Smooth muscle cell (in vitro differentiated cells): ENCODE measurements at regions not wholly inside any gene's neighbourhood (a gene's known extent, or its start where the extent isn't known, plus 50 kb on each side); places are given as distances from the start of the nearest gene placed in this dataset.

ENCODE experiments used
- DNase-seq: peaks from one replicate; lab custom pipeline; 2025; ENCODE audit not compliant: unreplicated experiment; lab: John Stamatoyannopoulos, UW
- H2AFZ ChIP-seq: fragments of 200-600 bp; sonication (generic); 2 replicates; pipeline ENCODE4 v1.6.0; 2016; ENCODE audit warnings: antibody characterized with exemption, low read depth, mild to moderate bottlenecking
- H3F3A ChIP-seq: fragments of 200-600 bp; sonication (generic); 2 replicates; pipeline ENCODE4 v1.6.0; 2017; ENCODE audit warnings: antibody characterized with exemption, low read depth
- H3K27ac ChIP-seq: fragments of 200-600 bp; sonication (generic); 2 replicates; pipeline ENCODE4 v1.5.1; 2016; ENCODE audit warnings: low read depth, mild to moderate bottlenecking
- H3K27me3 ChIP-seq: fragments of 200-600 bp; sonication (generic); 2 replicates; pipeline ENCODE4 v1.6.1; 2016; ENCODE audit warnings: low read depth, mild to moderate bottlenecking
- H3K36me3 ChIP-seq: fragments of 200-600 bp; sonication (generic); 2 replicates; pipeline ENCODE4 v1.5.1; 2016; ENCODE audit warnings: low read depth
- H3K4me1 ChIP-seq: fragments of 200-600 bp; sonication (generic); 2 replicates; pipeline ENCODE4 v1.5.1; 2016; ENCODE audit warnings: low read depth
- H3K4me2 ChIP-seq: fragments of 200-600 bp; sonication (generic); 2 replicates; pipeline ENCODE4 v1.6.0; 2016; ENCODE audit warnings: mild to moderate bottlenecking
- H3K4me3 ChIP-seq: fragments of 200-600 bp; sonication (generic); 2 replicates; pipeline ENCODE4 v1.5.1; 2016; ENCODE audit warnings: mild to moderate bottlenecking
- H3K79me2 ChIP-seq: fragments of 200-600 bp; sonication (generic); 2 replicates; pipeline ENCODE4 v1.6.0; 2016; ENCODE audit warnings: low read depth, mild to moderate bottlenecking
- H3K9ac ChIP-seq: fragments of 200-600 bp; sonication (generic); 2 replicates; pipeline ENCODE4 v1.6.0; 2016; ENCODE audit warnings: low read depth
- H3K9me3 ChIP-seq: fragments of 200-600 bp; sonication (generic); replicated peaks from 2 replicates; pipeline ENCODE4 v1.5.1; 2016; ENCODE audit warnings: low read depth
- H4K20me1 ChIP-seq: fragments of 200-600 bp; sonication (generic); 2 replicates; pipeline ENCODE4 v1.6.0; 2016; ENCODE audit warnings: low read depth
- WGBS: methylation state at CpG from one replicate; pipeline ENCODE4 v1.1.7; 2016; ENCODE audit warnings: low lambda C conversion rate; 5-methylcytosine and 5-hydroxymethylcytosine counted together
- TF ChIP-seq, protein P1 (sequence below): fragments of 200-600 bp; sonication (generic); IDR thresholded peaks from 2 replicates; pipeline ENCODE4 v1.5.1; 2017; ENCODE audit warnings: borderline replicate concordance, mild to moderate bottlenecking, antibody characterized with exemption; ENCODE audit not compliant: insufficient read depth, poor library complexity, severe bottlenecking

- TF ChIP-seq, protein P1, sequence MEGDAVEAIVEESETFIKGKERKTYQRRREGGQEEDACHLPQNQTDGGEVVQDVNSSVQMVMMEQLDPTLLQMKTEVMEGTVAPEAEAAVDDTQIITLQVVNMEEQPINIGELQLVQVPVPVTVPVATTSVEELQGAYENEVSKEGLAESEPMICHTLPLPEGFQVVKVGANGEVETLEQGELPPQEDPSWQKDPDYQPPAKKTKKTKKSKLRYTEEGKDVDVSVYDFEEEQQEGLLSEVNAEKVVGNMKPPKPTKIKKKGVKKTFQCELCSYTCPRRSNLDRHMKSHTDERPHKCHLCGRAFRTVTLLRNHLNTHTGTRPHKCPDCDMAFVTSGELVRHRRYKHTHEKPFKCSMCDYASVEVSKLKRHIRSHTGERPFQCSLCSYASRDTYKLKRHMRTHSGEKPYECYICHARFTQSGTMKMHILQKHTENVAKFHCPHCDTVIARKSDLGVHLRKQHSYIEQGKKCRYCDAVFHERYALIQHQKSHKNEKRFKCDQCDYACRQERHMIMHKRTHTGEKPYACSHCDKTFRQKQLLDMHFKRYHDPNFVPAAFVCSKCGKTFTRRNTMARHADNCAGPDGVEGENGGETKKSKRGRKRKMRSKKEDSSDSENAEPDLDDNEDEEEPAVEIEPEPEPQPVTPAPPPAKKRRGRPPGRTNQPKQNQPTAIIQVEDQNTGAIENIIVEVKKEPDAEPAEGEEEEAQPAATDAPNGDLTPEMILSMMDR: no peak
Observed at GRCh38 chr3:182686033-182686886, 107.0 kb upstream of the ATP11B start.

DNA sequence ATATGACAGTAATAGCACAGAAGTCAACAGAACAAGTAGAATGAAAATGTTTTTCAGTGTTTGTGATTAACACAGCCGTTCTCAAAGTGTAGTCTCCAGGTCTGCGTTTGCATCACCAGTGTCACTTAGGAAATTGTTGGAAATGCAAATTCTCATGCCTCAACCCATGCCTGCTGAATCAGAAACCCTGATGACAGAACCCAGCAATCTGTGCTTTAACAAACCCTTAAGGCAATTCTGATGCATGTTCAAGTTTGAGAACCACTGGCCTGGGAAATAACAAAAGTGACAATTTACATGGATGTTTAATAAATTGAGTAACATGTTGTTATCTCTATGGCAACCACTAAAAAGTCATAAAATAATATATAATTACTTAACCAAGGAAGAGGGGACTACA, 103.1 kb upstream of the ATP11B start:
- no peaks in the 10 kb centered on the region for H3K36me3 ChIP-seq
- no peaks in the 10 kb centered on the region for H3K9me3 ChIP-seq
- H3K27ac ChIP-seq: peak overlapping the region; percentile 72
- 36% methylated on average over 2 of the region's 2 CpGs for WGBS
- H3K4me3 ChIP-seq: no peak overlapping the region
- H2AFZ ChIP-seq: no peak overlapping the region
- H3K4me2 ChIP-seq: no peak overlapping the region
- no peak for DNase-seq
- peaks cover 8% of the 10 kb centered on the region for H3K27me3 ChIP-seq
- H3F3A ChIP-seq: no peaks in the 10 kb centered on the region
- H3K79me2 ChIP-seq: no peaks in the 10 kb centered on the region
- no peaks in the 10 kb centered on the region for H3K4me1 ChIP-seq
- TF ChIP-seq, protein P1: no peak
- no peak overlapping the region for H3K9ac ChIP-seq
- H4K20me1 ChIP-seq: no peaks in the 10 kb centered on the region

More at GRCh38 chr3:182686033-182686886, 107.0 kb upstream of the ATP11B start:
- Histone ChIP-seq H3K4me3 (no peak overlapping the region), H3K9me3 (no peaks in the 10 kb centered on the region), H2AFZ (no peak overlapping the region), H3F3A (no peaks in the 10 kb centered on the region), H3K79me2 (no peaks in the 10 kb centered on the region), H3K36me3 (no peaks in the 10 kb centered on the region), H3K27me3 (peaks cover 19% of the 10 kb centered on the region), H3K4me2 (no peak overlapping the region), H3K27ac (no peak overlapping the region), H3K9ac (no peak overlapping the region), H3K4me1 (peaks cover 14% of the 10 kb centered on the region), H4K20me1 (no peaks in the 10 kb centered on the region)
- DNase-seq: no peak
- 73% methylated on average over 5 of the region's 5 CpGs for WGBS

DNA sequence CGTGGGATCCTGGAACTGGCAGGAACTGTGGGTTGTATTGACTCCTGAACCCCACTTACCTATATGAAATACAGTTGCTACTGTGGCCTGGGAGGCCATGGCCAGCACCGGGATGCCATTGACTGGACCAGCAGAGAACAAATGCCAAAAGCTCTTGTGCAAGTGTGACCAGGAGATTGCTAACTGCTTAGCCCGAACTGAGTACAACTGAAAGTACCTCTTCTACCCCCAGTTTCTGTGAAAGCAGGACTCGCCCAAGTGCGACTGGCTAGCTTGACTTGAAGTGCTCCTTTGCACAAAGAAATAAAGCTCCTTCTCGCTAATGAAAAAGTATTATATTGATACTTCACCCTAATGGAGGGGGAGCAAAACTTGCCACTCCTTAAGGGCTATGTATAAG, 101.3 kb upstream of the ATP11B start:
- H3K36me3 ChIP-seq: no peaks in the 10 kb centered on the region
- DNase-seq: no peak
- no peaks in the 10 kb centered on the region for H3K79me2 ChIP-seq
- no peaks in the 10 kb centered on the region for H3F3A ChIP-seq
- no peak overlapping the region for H3K9ac ChIP-seq
- no peaks in the 10 kb centered on the region for H3K27me3 ChIP-seq
- no peak overlapping the region for H3K4me3 ChIP-seq
- no peaks in the 10 kb centered on the region for H4K20me1 ChIP-seq
- WGBS: 78% methylated on average over 6 of the region's 6 CpGs
- no peaks in the 10 kb centered on the region for H3K9me3 ChIP-seq
- no peak overlapping the region for H3K4me2 ChIP-seq
- no peak overlapping the region for H3K27ac ChIP-seq
- TF ChIP-seq, protein P1: no peak
- no peaks in the 10 kb centered on the region for H3K4me1 ChIP-seq
- no peak overlapping the region for H2AFZ ChIP-seq

GRCh38 chr3:182692695-182693094, 100.6 kb upstream of the ATP11B start:
- TF ChIP-seq, protein P1: no peak
- H3K79me2 ChIP-seq: no peaks in the 10 kb centered on the region
- 100% methylated on average over 1 of the region's 1 CpG for WGBS

More at GRCh38 chr3:182692695-182693094, 100.6 kb upstream of the ATP11B start:
- no peak for DNase-seq
- Histone ChIP-seq H2AFZ (no peak overlapping the region), H3K4me2 (no peak overlapping the region), H4K20me1 (no peaks in the 10 kb centered on the region), H3K9ac (no peak overlapping the region), H3K36me3 (no peaks in the 10 kb centered on the region), H3K27me3 (no peaks in the 10 kb centered on the region), H3K9me3 (no peaks in the 10 kb centered on the region), H3K4me1 (no peaks in the 10 kb centered on the region), H3K27ac (no peak overlapping the region), H3K4me3 (no peak overlapping the region), H3F3A (no peaks in the 10 kb centered on the region)
